Endothelial cell (in vitro differentiated cells): ENCODE measurements at regions not wholly inside any gene's neighbourhood (a gene's known extent, or its start where the extent isn't known, plus 50 kb on each side); places are given as distances from the start of the nearest gene placed in this dataset.

Experiments
- DNase-seq: peaks from one replicate; pipeline ENCODE4 v3.0.0; 2021; ENCODE audit warnings: low spot score
- H3K27ac Mint-ChIP-seq: one replicate; pipeline ENCODE4 v1.8.0; 2021; ENCODE audit warnings: mixed read lengths, inconsistent platforms; ENCODE audit not compliant: unreplicated experiment
- H3K27me3 Mint-ChIP-seq: one replicate; pipeline ENCODE4 v1.8.0; 2021; ENCODE audit warnings: mild to moderate bottlenecking, moderate library complexity, mixed read lengths, inconsistent platforms; ENCODE audit not compliant: unreplicated experiment
- H3K36me3 Mint-ChIP-seq: one replicate; pipeline ENCODE4 v1.8.0; 2021; ENCODE audit warnings: mild to moderate bottlenecking, low read depth, mixed read lengths, inconsistent platforms; ENCODE audit not compliant: unreplicated experiment
- H3K4me1 Mint-ChIP-seq: one replicate; pipeline ENCODE4 v1.8.0; 2021; ENCODE audit warnings: mild to moderate bottlenecking, mixed read lengths, inconsistent platforms; ENCODE audit not compliant: unreplicated experiment
- H3K4me3 Mint-ChIP-seq: one replicate; pipeline ENCODE4 v1.8.0; 2021; ENCODE audit warnings: mild to moderate bottlenecking, mixed read lengths, inconsistent platforms; ENCODE audit not compliant: unreplicated experiment
- H3K9me3 Mint-ChIP-seq: one replicate; pipeline ENCODE4 v1.8.0; 2021; ENCODE audit warnings: mixed read lengths, inconsistent platforms; ENCODE audit not compliant: unreplicated experiment
- CTCF ChIP-seq: fragments of 200-600 bp; sonication (generic); IDR thresholded peaks from one replicate; pipeline ENCODE4 v1.5.0; 2021; ENCODE audit warnings: antibody characterized with exemption; ENCODE audit not compliant: unreplicated experiment

DNA sequence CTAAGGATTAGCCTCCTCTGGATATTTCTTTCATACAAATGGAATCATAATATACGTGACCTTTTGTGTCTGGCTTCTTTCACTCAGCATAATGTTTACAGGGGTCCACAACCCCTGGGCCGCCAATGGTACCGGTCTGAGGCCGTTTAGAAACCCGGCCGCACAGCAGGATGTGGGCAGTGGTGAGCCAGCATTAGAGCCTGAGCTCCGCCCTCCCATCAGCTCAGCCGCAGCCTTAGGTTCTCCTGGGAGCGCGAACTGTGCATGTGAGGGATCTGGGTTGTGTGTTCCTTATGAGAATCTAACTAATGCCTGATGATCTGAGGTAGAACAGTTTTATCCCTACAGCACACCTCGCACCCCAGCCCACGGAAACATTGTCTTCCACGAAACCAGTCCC, 229.7 kb downstream of the ICE1 start:
- Mint-ChIP-seq H3K4me3 (no peak overlapping the region), H3K9me3 (no peaks in the 10 kb centered on the region), H3K36me3 (no peaks in the 10 kb centered on the region), H3K4me1 (no peaks in the 10 kb centered on the region), H3K27ac (no peak overlapping the region), H3K27me3 (peaks cover 3% of the 10 kb centered on the region)
- no peak for TF ChIP-seq CTCF
- DNase-seq: no peak

DNA sequence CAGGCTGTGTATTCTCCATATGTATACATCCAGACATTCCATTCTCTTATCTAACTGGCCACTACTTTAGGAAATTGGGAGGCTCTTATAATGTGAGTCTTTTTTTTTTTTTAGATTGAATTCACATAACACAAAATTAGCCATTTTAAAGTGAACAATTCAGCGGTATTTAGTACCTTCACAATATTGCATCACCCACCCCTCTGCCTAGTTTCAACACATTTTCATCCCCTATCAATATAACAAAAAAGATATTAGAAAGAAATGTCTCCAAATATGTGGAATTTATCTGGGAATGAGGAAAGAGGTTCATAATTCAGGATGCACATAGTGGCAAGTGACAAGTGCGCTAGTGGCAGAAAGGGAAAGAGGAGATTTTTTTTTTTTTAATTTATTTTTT, 228.5 kb downstream of the ICE1 start:
- Mint-ChIP-seq H3K4me3 (no peak overlapping the region), H3K4me1 (no peaks in the 10 kb centered on the region), H3K27me3 (peaks cover 3% of the 10 kb centered on the region), H3K27ac (no peak overlapping the region), H3K9me3 (no peaks in the 10 kb centered on the region), H3K36me3 (no peaks in the 10 kb centered on the region)
- no peak for TF ChIP-seq CTCF
- no peak for DNase-seq

- H3K4me3 Mint-ChIP-seq: no peak overlapping the region
- H3K27ac Mint-ChIP-seq: no peak overlapping the region
- H3K9me3 Mint-ChIP-seq: no peaks in the 10 kb centered on the region
- no peaks in the 10 kb centered on the region for H3K4me1 Mint-ChIP-seq
- no peak for TF ChIP-seq CTCF
- H3K27me3 Mint-ChIP-seq: peaks cover 3% of the 10 kb centered on the region
- DNase-seq: no peak
- H3K36me3 Mint-ChIP-seq: no peaks in the 10 kb centered on the region
Observed at GRCh38 chr5:5650242-5650641, 227.8 kb downstream of the ICE1 start.

GRCh38 chr5:5649641-5650040, 227.2 kb downstream of the ICE1 start:
- TF ChIP-seq CTCF: no peak
- Mint-ChIP-seq H3K36me3 (no peaks in the 10 kb centered on the region), H3K4me1 (no peaks in the 10 kb centered on the region), H3K27me3 (peaks cover 3% of the 10 kb centered on the region), H3K27ac (no peak overlapping the region), H3K9me3 (no peaks in the 10 kb centered on the region), H3K4me3 (no peak overlapping the region)
- no peak for DNase-seq

GRCh38 chr5:5648694-5649093, 226.2 kb downstream of the ICE1 start:
- Mint-ChIP-seq H3K27me3 (peaks cover 3% of the 10 kb centered on the region), H3K27ac (no peak overlapping the region), H3K9me3 (no peaks in the 10 kb centered on the region), H3K4me3 (no peak overlapping the region), H3K4me1 (no peaks in the 10 kb centered on the region), H3K36me3 (no peaks in the 10 kb centered on the region)
- no peak for TF ChIP-seq CTCF
- DNase-seq: no peak
